SU-DHL-6 (cell line): ENCODE measurements at regions not wholly inside any gene's neighbourhood (a gene's known extent, or its start where the extent isn't known, plus 50 kb on each side); places are given as distances from the start of the nearest gene placed in this dataset.

Experiments
- EZH2phosphoT487 ChIP-seq: fragments of 200-600 bp; sonication (generic), shearing (Covaris generic); conservative IDR thresholded peaks from 2 replicates; pipeline ENCODE4 v1.6.1; 2018; ENCODE audit warnings: mild to moderate bottlenecking, antibody characterized with exemption, low read length, moderate library complexity, mixed read lengths
- TF ChIP-seq, protein P1 (sequence below): fragments of 200-600 bp; sonication (generic); IDR thresholded peaks from one replicate; pipeline ENCODE4 v1.5.1; 2017; ENCODE audit warnings: antibody characterized with exemption, mild to moderate bottlenecking, low read length, moderate library complexity; ENCODE audit not compliant: insufficient read depth, poor library complexity, severe bottlenecking

- TF ChIP-seq, protein P1, sequence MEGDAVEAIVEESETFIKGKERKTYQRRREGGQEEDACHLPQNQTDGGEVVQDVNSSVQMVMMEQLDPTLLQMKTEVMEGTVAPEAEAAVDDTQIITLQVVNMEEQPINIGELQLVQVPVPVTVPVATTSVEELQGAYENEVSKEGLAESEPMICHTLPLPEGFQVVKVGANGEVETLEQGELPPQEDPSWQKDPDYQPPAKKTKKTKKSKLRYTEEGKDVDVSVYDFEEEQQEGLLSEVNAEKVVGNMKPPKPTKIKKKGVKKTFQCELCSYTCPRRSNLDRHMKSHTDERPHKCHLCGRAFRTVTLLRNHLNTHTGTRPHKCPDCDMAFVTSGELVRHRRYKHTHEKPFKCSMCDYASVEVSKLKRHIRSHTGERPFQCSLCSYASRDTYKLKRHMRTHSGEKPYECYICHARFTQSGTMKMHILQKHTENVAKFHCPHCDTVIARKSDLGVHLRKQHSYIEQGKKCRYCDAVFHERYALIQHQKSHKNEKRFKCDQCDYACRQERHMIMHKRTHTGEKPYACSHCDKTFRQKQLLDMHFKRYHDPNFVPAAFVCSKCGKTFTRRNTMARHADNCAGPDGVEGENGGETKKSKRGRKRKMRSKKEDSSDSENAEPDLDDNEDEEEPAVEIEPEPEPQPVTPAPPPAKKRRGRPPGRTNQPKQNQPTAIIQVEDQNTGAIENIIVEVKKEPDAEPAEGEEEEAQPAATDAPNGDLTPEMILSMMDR: no peak
- TF ChIP-seq EZH2phosphoT487: no peak
These were observed 96.9 kb downstream of the THBS2 start for GRCh38 chr6:169156793-169157147.
